Memory B cell (primary cell): ENCODE measurements at regions not wholly inside any gene's neighbourhood (a gene's known extent, or its start where the extent isn't known, plus 50 kb on each side); places are given as distances from the start of the nearest gene placed in this dataset.

Experiments used
- ATAC-seq: fragments of 150-1000 bp; cut with Tn5 transposase; 2 replicates; pipeline ENCODE4 v1.10.0; 2021; ENCODE audit warnings: low read depth, mild to moderate bottlenecking, moderate library complexity
- DNase-seq, 2 donors: peaks; one replicate each; pipeline ENCODE4 v3.0.0; 2022; ENCODE audit warnings: low spot score in 2 of 2
- H3K27ac Mint-ChIP-seq: one replicate; pipeline ENCODE4 v1.8.0; 2022; ENCODE audit warnings: mild to moderate bottlenecking, moderate library complexity, mixed read lengths
- H3K27me3 Mint-ChIP-seq: one replicate; pipeline ENCODE4 v1.8.0; 2022; ENCODE audit warnings: mixed read lengths
- H3K36me3 Mint-ChIP-seq: one replicate; pipeline ENCODE4 v1.8.0; 2022; ENCODE audit warnings: mild to moderate bottlenecking, mixed read lengths
- H3K4me1 Mint-ChIP-seq: one replicate; pipeline ENCODE4 v1.8.0; 2022; ENCODE audit warnings: mixed read lengths
- H3K4me3 Mint-ChIP-seq: one replicate; pipeline ENCODE4 v1.8.0; 2022; ENCODE audit warnings: mild to moderate bottlenecking, moderate library complexity, mixed read lengths
- H3K9me3 Mint-ChIP-seq: one replicate; pipeline ENCODE4 v1.8.0; 2022; ENCODE audit warnings: mixed read lengths

GRCh38 chr1:185515696-185516095 lies 198.7 kb upstream of the IVNS1ABP start:
- ATAC-seq (no peak), DNase-seq (no peak)
- no peak overlapping the region for H3K4me3 Mint-ChIP-seq
- H3K36me3 Mint-ChIP-seq: no peaks in the 10 kb centered on the region
- H3K27ac Mint-ChIP-seq: no peak overlapping the region
- no peaks in the 10 kb centered on the region for H3K4me1 Mint-ChIP-seq
- peaks cover 2% of the 10 kb centered on the region for H3K9me3 Mint-ChIP-seq
- H3K27me3 Mint-ChIP-seq: no peaks in the 10 kb centered on the region

GRCh38 chr1:185514311-185514710 lies 197.3 kb upstream of the IVNS1ABP start:
- Mint-ChIP-seq H3K4me1 (no peaks in the 10 kb centered on the region), H3K9me3 (peaks cover 2% of the 10 kb centered on the region), H3K4me3 (no peak overlapping the region), H3K27ac (no peak overlapping the region), H3K36me3 (no peaks in the 10 kb centered on the region), H3K27me3 (no peaks in the 10 kb centered on the region)
- DNase-seq (no peak), ATAC-seq (no peak)

- no peak for ATAC-seq
- no peaks in the 10 kb centered on the region for H3K27me3 Mint-ChIP-seq
- H3K36me3 Mint-ChIP-seq: no peaks in the 10 kb centered on the region
- no peak overlapping the region for H3K27ac Mint-ChIP-seq
- peaks cover 3% of the 10 kb centered on the region for H3K9me3 Mint-ChIP-seq
- DNase-seq: no peak
- H3K4me1 Mint-ChIP-seq: no peaks in the 10 kb centered on the region
- H3K4me3 Mint-ChIP-seq: no peak overlapping the region
Measured at GRCh38 chr1:185512442-185512841, 195.4 kb upstream of the IVNS1ABP start.

GRCh38 chr1:185501099-185501498 lies 184.1 kb upstream of the IVNS1ABP start:
- Mint-ChIP-seq H3K27ac (no peak overlapping the region), H3K27me3 (no peaks in the 10 kb centered on the region), H3K9me3 (peaks cover under 1% of the 10 kb centered on the region), H3K4me3 (no peak overlapping the region), H3K4me1 (no peaks in the 10 kb centered on the region), H3K36me3 (no peaks in the 10 kb centered on the region)
- DNase-seq: no peak
- ATAC-seq: no peak

GRCh38 chr1:185500001-185500626 lies 183.1 kb upstream of the IVNS1ABP start:
- H3K27ac Mint-ChIP-seq: no peak overlapping the region
- H3K9me3 Mint-ChIP-seq: no peaks in the 10 kb centered on the region
- no peaks in the 10 kb centered on the region for H3K36me3 Mint-ChIP-seq
- no peaks in the 10 kb centered on the region for H3K4me1 Mint-ChIP-seq
- no peak for ATAC-seq
- no peak for DNase-seq
- H3K4me3 Mint-ChIP-seq: no peak overlapping the region
- no peaks in the 10 kb centered on the region for H3K27me3 Mint-ChIP-seq

- DNase-seq (no peak), ATAC-seq (no peak)
- Mint-ChIP-seq H3K36me3 (no peaks in the 10 kb centered on the region), H3K27me3 (no peaks in the 10 kb centered on the region), H3K4me3 (no peak overlapping the region), H3K27ac (no peak overlapping the region), H3K4me1 (no peaks in the 10 kb centered on the region), H3K9me3 (no peaks in the 10 kb centered on the region)
Measured at GRCh38 chr1:185498207-185498606, 181.2 kb upstream of the IVNS1ABP start.

GRCh38 chr1:185497177-185497576 lies 180.1 kb upstream of the IVNS1ABP start:
- no peaks in the 10 kb centered on the region for H3K36me3 Mint-ChIP-seq
- H3K27ac Mint-ChIP-seq: no peak overlapping the region
- DNase-seq (no peak), ATAC-seq (no peak)
- no peaks in the 10 kb centered on the region for H3K9me3 Mint-ChIP-seq
- no peak overlapping the region for H3K4me3 Mint-ChIP-seq
- no peaks in the 10 kb centered on the region for H3K4me1 Mint-ChIP-seq
- H3K27me3 Mint-ChIP-seq: no peaks in the 10 kb centered on the region

GRCh38 chr1:185495898-185496297 lies 178.9 kb upstream of the IVNS1ABP start:
- ATAC-seq: no peak
- no peak for DNase-seq
- H3K27ac Mint-ChIP-seq: no peak overlapping the region
- no peak overlapping the region for H3K4me3 Mint-ChIP-seq
- no peaks in the 10 kb centered on the region for H3K4me1 Mint-ChIP-seq
- H3K9me3 Mint-ChIP-seq: no peaks in the 10 kb centered on the region
- H3K36me3 Mint-ChIP-seq: no peaks in the 10 kb centered on the region
- no peaks in the 10 kb centered on the region for H3K27me3 Mint-ChIP-seq

GRCh38 chr1:185495007-185495406 lies 178.0 kb upstream of the IVNS1ABP start:
- Mint-ChIP-seq H3K27ac (no peak overlapping the region), H3K36me3 (no peaks in the 10 kb centered on the region), H3K9me3 (no peaks in the 10 kb centered on the region), H3K4me1 (no peaks in the 10 kb centered on the region), H3K27me3 (no peaks in the 10 kb centered on the region), H3K4me3 (no peak overlapping the region)
- no peak for ATAC-seq
- no peak for DNase-seq

GRCh38 chr1:185492089-185492825 lies 175.2 kb upstream of the IVNS1ABP start:
- Mint-ChIP-seq H3K4me3 (no peak overlapping the region), H3K27ac (no peak overlapping the region), H3K9me3 (no peaks in the 10 kb centered on the region), H3K4me1 (no peaks in the 10 kb centered on the region), H3K27me3 (no peaks in the 10 kb centered on the region), H3K36me3 (no peaks in the 10 kb centered on the region)
- no peak for DNase-seq
- ATAC-seq: no peak

- H3K9me3 Mint-ChIP-seq: no peaks in the 10 kb centered on the region
- H3K36me3 Mint-ChIP-seq: no peaks in the 10 kb centered on the region
- H3K27me3 Mint-ChIP-seq: no peaks in the 10 kb centered on the region
- ATAC-seq (no peak), DNase-seq (no peak)
- no peak overlapping the region for H3K27ac Mint-ChIP-seq
- no peaks in the 10 kb centered on the region for H3K4me1 Mint-ChIP-seq
- no peak overlapping the region for H3K4me3 Mint-ChIP-seq
Measured at GRCh38 chr1:185491604-185492003, 174.6 kb upstream of the IVNS1ABP start.

- Mint-ChIP-seq H3K27me3 (no peaks in the 10 kb centered on the region), H3K36me3 (no peaks in the 10 kb centered on the region), H3K4me1 (no peaks in the 10 kb centered on the region), H3K27ac (no peak overlapping the region), H3K4me3 (no peak overlapping the region), H3K9me3 (no peaks in the 10 kb centered on the region)
- ATAC-seq (peak; percentile 27), DNase-seq (no peak)
Measured at GRCh38 chr1:185490924-185491323, 173.9 kb upstream of the IVNS1ABP start.

GRCh38 chr1:185489406-185489805 lies 172.4 kb upstream of the IVNS1ABP start:
- ATAC-seq (no peak), DNase-seq (no peak)
- no peaks in the 10 kb centered on the region for H3K36me3 Mint-ChIP-seq
- H3K4me3 Mint-ChIP-seq: no peak overlapping the region
- H3K27me3 Mint-ChIP-seq: no peaks in the 10 kb centered on the region
- H3K9me3 Mint-ChIP-seq: no peaks in the 10 kb centered on the region
- H3K4me1 Mint-ChIP-seq: no peaks in the 10 kb centered on the region
- no peak overlapping the region for H3K27ac Mint-ChIP-seq

GRCh38 chr1:185488808-185489207 lies 171.8 kb upstream of the IVNS1ABP start:
- ATAC-seq (no peak), DNase-seq (no peak)
- H3K27me3 Mint-ChIP-seq: no peaks in the 10 kb centered on the region
- no peaks in the 10 kb centered on the region for H3K4me1 Mint-ChIP-seq
- H3K27ac Mint-ChIP-seq: no peak overlapping the region
- no peaks in the 10 kb centered on the region for H3K9me3 Mint-ChIP-seq
- no peaks in the 10 kb centered on the region for H3K36me3 Mint-ChIP-seq
- no peak overlapping the region for H3K4me3 Mint-ChIP-seq

- DNase-seq (no peak), ATAC-seq (no peak)
- no peaks in the 10 kb centered on the region for H3K4me1 Mint-ChIP-seq
- H3K27me3 Mint-ChIP-seq: no peaks in the 10 kb centered on the region
- H3K9me3 Mint-ChIP-seq: no peaks in the 10 kb centered on the region
- H3K27ac Mint-ChIP-seq: no peak overlapping the region
- H3K36me3 Mint-ChIP-seq: no peaks in the 10 kb centered on the region
- no peak overlapping the region for H3K4me3 Mint-ChIP-seq
Measured at GRCh38 chr1:185487936-185488335, 170.9 kb upstream of the IVNS1ABP start.
